HEK293 (cell line): ENCODE measurements at regions not wholly inside any gene's neighbourhood (a gene's known extent, or its start where the extent isn't known, plus 50 kb on each side); places are given as distances from the start of the nearest gene placed in this dataset.

Source experiments
- CTCF ChIA-PET: fragments of 350-600 bp; formaldehyde crosslinking; extraction: SDS; loops from one replicate; lab custom pipeline; 2021; ENCODE audit warnings: antibody characterized with exemption; lab: Yijun Ruan, JAX
- POLR2A ChIA-PET: fragments of 300-600 bp; formaldehyde crosslinking; extraction: SDS; loops from one replicate; lab custom pipeline; 2020; ENCODE audit warnings: antibody characterized with exemption, inconsistent platforms; lab: Yijun Ruan, JAX
- H3K27ac ChIP-seq: fragments of 200-500 bp; sonication (Bioruptor generic); 2 replicates; pipeline ENCODE4 v1.5.1; 2014; ENCODE audit warnings: low read depth, low read length, control low read depth, inconsistent platforms; ENCODE audit errors: extremely low read depth
- H3K36me3 ChIP-seq, 2 experiments: fragments of 200-500 bp in 1 of 2; sonication (Bioruptor generic) in 1 of 2; 1 replicate in 1 of 2; 2 replicates in 1 of 2; pipeline ENCODE4 v1.5.1; 2014 to 2017; ENCODE audit warnings: inconsistent platforms in 2 of 2, low read length in 2 of 2; ENCODE audit not compliant: control insufficient read depth in 2 of 2, insufficient read depth in 1 of 2
- H3K4me1 ChIP-seq: fragments of 200-500 bp; sonication (Bioruptor generic); 2 replicates; pipeline ENCODE4 v1.5.1; 2014; ENCODE audit warnings: mild to moderate bottlenecking, low read length, inconsistent platforms; ENCODE audit not compliant: control insufficient read depth, insufficient read depth
- H3K4me3 ChIP-seq: 2 replicates; pipeline ENCODE4 v1.5.1; 2011; ENCODE audit warnings: low read depth, mild to moderate bottlenecking, control low read depth, low read length, moderate library complexity
- H3K9me3 ChIP-seq: fragments of 200-500 bp; sonication (Bioruptor generic); 2 replicates; pipeline ENCODE4 v1.5.1; 2014; ENCODE audit warnings: low read depth, low read length, inconsistent platforms; ENCODE audit not compliant: control insufficient read depth, insufficient read depth
- KLF7 ChIP-seq: fragments of 450-650 bp; formaldehyde crosslinking; IDR thresholded peaks from 2 replicates; pipeline ENCODE4 v1.5.1; 2016; ENCODE audit warnings: missing biosample characterization, missing genetic modification characterization, borderline replicate concordance
- PRDM2 ChIP-seq: fragments of 450-650 bp; formaldehyde crosslinking; IDR thresholded peaks from 2 replicates; pipeline ENCODE4 v1.5.1; 2016; ENCODE audit warnings: missing biosample characterization, missing genetic modification characterization, borderline replicate concordance
- ZNF140 ChIP-seq: fragments of 450-650 bp; formaldehyde crosslinking; IDR thresholded peaks from 2 replicates; pipeline ENCODE4 v1.5.1; 2016; ENCODE audit warnings: missing biosample characterization, missing genetic modification characterization
- ZNF175 ChIP-seq: fragments of 450-650 bp; formaldehyde crosslinking; IDR thresholded peaks from 2 replicates; pipeline ENCODE4 v1.5.1; 2016; ENCODE audit warnings: missing biosample characterization, missing genetic modification characterization
- ZNF202 ChIP-seq: fragments of 450-650 bp; formaldehyde crosslinking; IDR thresholded peaks from 2 replicates; pipeline ENCODE4 v1.5.1; 2016; ENCODE audit warnings: missing biosample characterization, missing genetic modification characterization, borderline replicate concordance
- ZNF280D ChIP-seq: fragments of 450-650 bp; formaldehyde crosslinking; IDR thresholded peaks from 2 replicates; pipeline ENCODE4 v1.5.1; 2016; ENCODE audit warnings: missing biosample characterization, missing genetic modification characterization
- ZNF335 ChIP-seq: fragments of 450-650 bp; formaldehyde crosslinking; conservative IDR thresholded peaks from 2 replicates; pipeline ENCODE4 v1.5.1; 2016; ENCODE audit warnings: missing biosample characterization, missing genetic modification characterization
- ZNF350 ChIP-seq: fragments of 450-650 bp; formaldehyde crosslinking; IDR thresholded peaks from 2 replicates; pipeline ENCODE4 v1.5.0; 2017; ENCODE audit warnings: missing biosample characterization, mild to moderate bottlenecking, missing genetic modification characterization
- ZNF354C ChIP-seq: fragments of 450-650 bp; formaldehyde crosslinking; IDR thresholded peaks from 2 replicates; pipeline ENCODE4 v1.5.1; 2016; ENCODE audit warnings: missing biosample characterization, missing genetic modification characterization, low read depth, borderline replicate concordance
- ZNF391 ChIP-seq: fragments of 450-650 bp; formaldehyde crosslinking; IDR thresholded peaks from 2 replicates; pipeline ENCODE4 v1.5.1; 2016; ENCODE audit warnings: low read depth, missing biosample characterization, missing genetic modification characterization, borderline replicate concordance
- ZNF433 ChIP-seq: fragments of 450-650 bp; formaldehyde crosslinking; IDR thresholded peaks from 2 replicates; pipeline ENCODE4 v1.5.1; 2016; ENCODE audit warnings: missing biosample characterization, missing genetic modification characterization, low read depth
- ZNF501 ChIP-seq: fragments of 450-650 bp; formaldehyde crosslinking; IDR thresholded peaks from 2 replicates; pipeline ENCODE4 v1.5.1; 2016; ENCODE audit warnings: missing biosample characterization, missing genetic modification characterization
- ZNF530 ChIP-seq: fragments of 450-650 bp; formaldehyde crosslinking; IDR thresholded peaks from 2 replicates; pipeline ENCODE4 v1.5.1; 2016; ENCODE audit warnings: low read depth, missing biosample characterization, missing genetic modification characterization
- ZNF658 ChIP-seq: fragments of 450-650 bp; formaldehyde crosslinking; IDR thresholded peaks from 2 replicates; pipeline ENCODE4; 2016; ENCODE audit warnings: missing biosample characterization, missing genetic modification characterization
- ZNF776 ChIP-seq: fragments of 450-650 bp; formaldehyde crosslinking; IDR thresholded peaks from 2 replicates; pipeline ENCODE4 v1.5.0; 2017; ENCODE audit warnings: missing biosample characterization, missing genetic modification characterization, borderline replicate concordance
- TF ChIP-seq, protein P1 (sequence below): fragments of 450-650 bp; formaldehyde crosslinking; IDR thresholded peaks from 2 replicates; pipeline ENCODE4 v1.5.1; 2016; ENCODE audit warnings: missing biosample characterization, missing genetic modification characterization
- TF ChIP-seq, protein P2 (sequence below): fragments of 450-650 bp; formaldehyde crosslinking; IDR thresholded peaks from 2 replicates; pipeline ENCODE4 v1.5.1; 2016; ENCODE audit warnings: missing biosample characterization, missing genetic modification characterization
- TF ChIP-seq, protein P3 (sequence below): fragments of 450-650 bp; formaldehyde crosslinking; IDR thresholded peaks from 2 replicates; pipeline ENCODE4 v1.5.1; 2017; ENCODE audit warnings: missing biosample characterization, missing genetic modification characterization

GRCh38 chr5:33035851-33036527 lies 324.9 kb downstream of the NPR3 start (continued):
- TF ChIP-seq, protein P1, sequence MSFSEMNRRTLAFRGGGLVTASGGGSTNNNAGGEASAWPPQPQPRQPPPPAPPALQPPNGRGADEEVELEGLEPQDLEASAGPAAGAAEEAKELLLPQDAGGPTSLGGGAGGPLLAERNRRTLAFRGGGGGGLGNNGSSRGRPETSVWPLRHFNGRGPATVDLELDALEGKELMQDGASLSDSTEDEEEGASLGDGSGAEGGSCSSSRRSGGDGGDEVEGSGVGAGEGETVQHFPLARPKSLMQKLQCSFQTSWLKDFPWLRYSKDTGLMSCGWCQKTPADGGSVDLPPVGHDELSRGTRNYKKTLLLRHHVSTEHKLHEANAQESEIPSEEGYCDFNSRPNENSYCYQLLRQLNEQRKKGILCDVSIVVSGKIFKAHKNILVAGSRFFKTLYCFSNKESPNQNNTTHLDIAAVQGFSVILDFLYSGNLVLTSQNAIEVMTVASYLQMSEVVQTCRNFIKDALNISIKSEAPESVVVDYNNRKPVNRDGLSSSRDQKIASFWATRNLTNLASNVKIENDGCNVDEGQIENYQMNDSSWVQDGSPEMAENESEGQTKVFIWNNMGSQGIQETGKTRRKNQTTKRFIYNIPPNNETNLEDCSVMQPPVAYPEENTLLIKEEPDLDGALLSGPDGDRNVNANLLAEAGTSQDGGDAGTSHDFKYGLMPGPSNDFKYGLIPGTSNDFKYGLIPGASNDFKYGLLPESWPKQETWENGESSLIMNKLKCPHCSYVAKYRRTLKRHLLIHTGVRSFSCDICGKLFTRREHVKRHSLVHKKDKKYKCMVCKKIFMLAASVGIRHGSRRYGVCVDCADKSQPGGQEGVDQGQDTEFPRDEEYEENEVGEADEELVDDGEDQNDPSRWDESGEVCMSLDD (tag by site-specific recombination) = no peak
- no peak for TF ChIP-seq ZNF280D (tag by site-specific recombination)
- TF ChIP-seq ZNF350 (tag by site-specific recombination) = no peak
- no peak for TF ChIP-seq ZNF433
- TF ChIP-seq KLF7 = no peak
- TF ChIP-seq, all 188 proteins: peak for 0

DNA sequence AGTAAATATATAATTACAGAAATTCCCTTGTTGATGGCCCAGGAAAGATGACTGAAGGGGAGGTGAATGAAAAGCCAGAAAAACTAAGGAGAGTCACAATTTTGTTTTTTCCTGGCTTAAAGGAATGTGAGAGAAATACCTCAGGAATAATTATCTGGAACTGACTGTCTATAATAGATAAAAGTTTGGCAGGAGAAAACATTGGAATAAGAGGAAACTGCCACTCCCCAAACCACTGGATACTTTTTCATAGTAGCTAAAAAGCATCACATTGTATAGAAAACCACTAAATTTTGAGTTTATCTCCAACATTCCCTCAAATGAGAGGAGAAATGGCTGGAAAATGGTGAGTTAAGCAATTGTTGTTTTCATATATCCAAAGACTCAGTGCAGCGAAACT lies 326.0 kb downstream of the NPR3 start:
- H3K27ac ChIP-seq = no peak overlapping the region
- peaks cover 2% of the 10 kb centered on the region; the same call in 1 of the 2 replicates for H3K9me3 ChIP-seq
- POLR2A ChIA-PET = no interaction called here
- H3K4me1 ChIP-seq = no peaks in the 10 kb centered on the region
- no peak for TF ChIP-seq ZNF354C (tag by site-specific recombination)
- TF ChIP-seq PRDM2 (tag by site-specific recombination) = no peak
- no peak for TF ChIP-seq ZNF335
- H3K36me3 ChIP-seq = no peaks in the 10 kb centered on the region
- no peak overlapping the region for H3K4me3 ChIP-seq
- CTCF ChIA-PET = interaction anchor here (0.6 to 0.7 kb wide), 2 partner anchors 130 to 612 kb away, joined by 3 read pairs; no protein-coding TSS in a partner anchor

GRCh38 chr5:33041586-33041985 lies 330.5 kb downstream of the NPR3 start:
- peaks cover 2% of the 10 kb centered on the region; the same call in 1 of the 2 replicates for H3K9me3 ChIP-seq
- H3K4me1 ChIP-seq = no peaks in the 10 kb centered on the region
- no peak overlapping the region for H3K4me3 ChIP-seq
- no peak overlapping the region for H3K27ac ChIP-seq
- ChIA-PET POLR2A (no interaction called here), CTCF (interaction anchor here (0.9 kb wide), 1 partner anchor 52 kb away, joined by 3 read pairs; no protein-coding TSS in a partner anchor)
- no peaks in the 10 kb centered on the region for H3K36me3 ChIP-seq
- TF ChIP-seq, protein P2, sequence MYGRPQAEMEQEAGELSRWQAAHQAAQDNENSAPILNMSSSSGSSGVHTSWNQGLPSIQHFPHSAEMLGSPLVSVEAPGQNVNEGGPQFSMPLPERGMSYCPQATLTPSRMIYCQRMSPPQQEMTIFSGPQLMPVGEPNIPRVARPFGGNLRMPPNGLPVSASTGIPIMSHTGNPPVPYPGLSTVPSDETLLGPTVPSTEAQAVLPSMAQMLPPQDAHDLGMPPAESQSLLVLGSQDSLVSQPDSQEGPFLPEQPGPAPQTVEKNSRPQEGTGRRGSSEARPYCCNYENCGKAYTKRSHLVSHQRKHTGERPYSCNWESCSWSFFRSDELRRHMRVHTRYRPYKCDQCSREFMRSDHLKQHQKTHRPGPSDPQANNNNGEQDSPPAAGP (tag by site-specific recombination) = no peak
- TF ChIP-seq ZNF140 (tag by site-specific recombination) (no peak), ZNF501 (tag by site-specific recombination) (no peak), ZNF391 (no peak), ZNF175 (tag by site-specific recombination) (no peak), ZNF202 (tag by site-specific recombination) (no peak), ZNF658 (tag by site-specific recombination) (no peak), ZNF776 (tag by site-specific recombination) (no peak), ZNF530 (no peak)
- TF ChIP-seq, protein P3, sequence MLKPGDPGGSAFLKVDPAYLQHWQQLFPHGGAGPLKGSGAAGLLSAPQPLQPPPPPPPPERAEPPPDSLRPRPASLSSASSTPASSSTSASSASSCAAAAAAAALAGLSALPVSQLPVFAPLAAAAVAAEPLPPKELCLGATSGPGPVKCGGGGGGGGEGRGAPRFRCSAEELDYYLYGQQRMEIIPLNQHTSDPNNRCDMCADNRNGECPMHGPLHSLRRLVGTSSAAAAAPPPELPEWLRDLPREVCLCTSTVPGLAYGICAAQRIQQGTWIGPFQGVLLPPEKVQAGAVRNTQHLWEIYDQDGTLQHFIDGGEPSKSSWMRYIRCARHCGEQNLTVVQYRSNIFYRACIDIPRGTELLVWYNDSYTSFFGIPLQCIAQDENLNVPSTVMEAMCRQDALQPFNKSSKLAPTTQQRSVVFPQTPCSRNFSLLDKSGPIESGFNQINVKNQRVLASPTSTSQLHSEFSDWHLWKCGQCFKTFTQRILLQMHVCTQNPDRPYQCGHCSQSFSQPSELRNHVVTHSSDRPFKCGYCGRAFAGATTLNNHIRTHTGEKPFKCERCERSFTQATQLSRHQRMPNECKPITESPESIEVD (tag by site-specific recombination) = no peak
